Endodermal cell (in vitro differentiated cells): ENCODE measurements at regions not wholly inside any gene's neighbourhood (a gene's known extent, or its start where the extent isn't known, plus 50 kb on each side); places are given as distances from the start of the nearest gene placed in this dataset.

Experiments used
- DNase-seq: peaks from one replicate; pipeline ENCODE4 v3.0.0-alpha.2; 2017
- H3K27ac ChIP-seq: 2 replicates; pipeline ENCODE4 v1.5.1; 2013; ENCODE audit warnings: mild to moderate bottlenecking, low read depth, low read length, moderate library complexity
- H3K27me3 ChIP-seq: 2 replicates; pipeline ENCODE4 v1.6.1; 2013; ENCODE audit warnings: mild to moderate bottlenecking, low read length, moderate library complexity; ENCODE audit not compliant: insufficient read depth, control insufficient read depth, poor library complexity, severe bottlenecking
- H3K36me3 ChIP-seq: 2 replicates; pipeline ENCODE4 v1.7.0; 2013; ENCODE audit warnings: mild to moderate bottlenecking, low read length, moderate library complexity; ENCODE audit not compliant: control insufficient read depth, insufficient read depth
- H3K4me1 ChIP-seq: one replicate; pipeline ENCODE4 v1.7.0; 2013; ENCODE audit warnings: low read length; ENCODE audit not compliant: control insufficient read depth, insufficient read depth
- H3K4me3 ChIP-seq: 2 replicates; pipeline ENCODE4 v1.5.1; 2013; ENCODE audit warnings: mild to moderate bottlenecking, low read length, moderate library complexity
- H3K9ac ChIP-seq: 2 replicates; pipeline ENCODE4 v1.6.1; 2013; ENCODE audit warnings: mild to moderate bottlenecking, low read length, moderate library complexity; ENCODE audit not compliant: poor library complexity, severe bottlenecking; ENCODE audit errors: extremely low read depth
- H3K9me3 ChIP-seq: 2 replicates; pipeline ENCODE4 v1.6.1; 2013; ENCODE audit warnings: mild to moderate bottlenecking, low read length, moderate library complexity; ENCODE audit not compliant: control insufficient read depth
- H3K27ac Mint-ChIP-seq: 2 replicates; pipeline ENCODE4 v1.8.0; 2020; ENCODE audit warnings: mixed read lengths
- H3K27me3 Mint-ChIP-seq: 2 replicates; pipeline ENCODE4 v1.8.0; 2021; ENCODE audit warnings: mild to moderate bottlenecking, mixed read lengths; ENCODE audit not compliant: insufficient read depth
- H3K36me3 Mint-ChIP-seq: 2 replicates; pipeline ENCODE4 v1.8.0; 2020; ENCODE audit warnings: low read depth, mixed read lengths
- H3K4me1 Mint-ChIP-seq: 2 replicates; pipeline ENCODE4 v1.8.0; 2020; ENCODE audit warnings: mixed read lengths
- H3K4me3 Mint-ChIP-seq: 2 replicates; pipeline ENCODE4 v1.8.0; 2020; ENCODE audit warnings: mild to moderate bottlenecking, moderate library complexity, mixed read lengths
- H3K9me3 Mint-ChIP-seq: 2 replicates; pipeline ENCODE4 v1.8.0; 2020; ENCODE audit warnings: mild to moderate bottlenecking, mixed read lengths
- WGBS, 2 experiments: methylation state at CpG; one replicate each; pipeline versions ENCODE4 v1.1.5 to v1.1.7; 2013; ENCODE audit warnings: missing lambda C conversion rate in 2 of 2, mixed read lengths in 1 of 2; ENCODE audit not compliant: insufficient coverage in 1 of 2, insufficient read length in 1 of 2; 5-methylcytosine and 5-hydroxymethylcytosine counted together
- TF ChIP-seq, protein P1 (sequence below): fragments of 200-600 bp; sonication (generic); conservative IDR thresholded peaks from 2 replicates; pipeline ENCODE4 v1.5.0; 2021; ENCODE audit warnings: antibody characterized with exemption, mild to moderate bottlenecking

DNA sequence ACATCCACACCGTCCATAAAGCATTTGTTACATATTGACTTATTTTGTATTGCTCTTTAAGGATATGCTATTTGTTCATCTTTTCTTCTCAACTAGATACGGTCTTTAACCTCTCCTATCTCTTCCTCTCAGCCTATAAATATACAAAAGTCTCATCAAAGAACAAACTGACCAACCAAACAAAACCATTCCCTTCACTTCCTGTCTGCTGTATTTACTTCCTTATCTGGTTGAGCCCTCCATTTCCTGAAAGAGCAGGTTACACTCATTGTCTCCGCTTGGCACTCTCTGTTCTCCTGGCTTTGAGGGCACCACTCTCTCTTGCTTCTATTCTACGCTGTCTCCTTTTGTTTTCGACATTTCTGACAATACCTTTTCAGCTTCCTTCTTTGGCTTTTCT is 431.9 kb upstream of the TCF4 start:
- TF ChIP-seq, protein P1, sequence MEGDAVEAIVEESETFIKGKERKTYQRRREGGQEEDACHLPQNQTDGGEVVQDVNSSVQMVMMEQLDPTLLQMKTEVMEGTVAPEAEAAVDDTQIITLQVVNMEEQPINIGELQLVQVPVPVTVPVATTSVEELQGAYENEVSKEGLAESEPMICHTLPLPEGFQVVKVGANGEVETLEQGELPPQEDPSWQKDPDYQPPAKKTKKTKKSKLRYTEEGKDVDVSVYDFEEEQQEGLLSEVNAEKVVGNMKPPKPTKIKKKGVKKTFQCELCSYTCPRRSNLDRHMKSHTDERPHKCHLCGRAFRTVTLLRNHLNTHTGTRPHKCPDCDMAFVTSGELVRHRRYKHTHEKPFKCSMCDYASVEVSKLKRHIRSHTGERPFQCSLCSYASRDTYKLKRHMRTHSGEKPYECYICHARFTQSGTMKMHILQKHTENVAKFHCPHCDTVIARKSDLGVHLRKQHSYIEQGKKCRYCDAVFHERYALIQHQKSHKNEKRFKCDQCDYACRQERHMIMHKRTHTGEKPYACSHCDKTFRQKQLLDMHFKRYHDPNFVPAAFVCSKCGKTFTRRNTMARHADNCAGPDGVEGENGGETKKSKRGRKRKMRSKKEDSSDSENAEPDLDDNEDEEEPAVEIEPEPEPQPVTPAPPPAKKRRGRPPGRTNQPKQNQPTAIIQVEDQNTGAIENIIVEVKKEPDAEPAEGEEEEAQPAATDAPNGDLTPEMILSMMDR = no peak
- Mint-ChIP-seq H3K9me3 (no peaks in the 10 kb centered on the region), H3K4me3 (no peak overlapping the region), H3K4me1 (no peaks in the 10 kb centered on the region), H3K27ac (no peak overlapping the region), H3K36me3 (no peaks in the 10 kb centered on the region), H3K27me3 (no peaks in the 10 kb centered on the region)
- no peaks in the 10 kb centered on the region for H3K9me3 ChIP-seq
- no peak overlapping the region for H3K4me3 ChIP-seq
- WGBS, 2 experiments = 91% methylated on average over 4 to 5 of the region's 5 CpGs
- H3K27ac ChIP-seq = no peak overlapping the region
- H3K27me3 ChIP-seq = no peaks in the 10 kb centered on the region
- H3K9ac ChIP-seq = no peak overlapping the region
- no peaks in the 10 kb centered on the region for H3K4me1 ChIP-seq
- DNase-seq = no peak
- H3K36me3 ChIP-seq = no peaks in the 10 kb centered on the region

DNA sequence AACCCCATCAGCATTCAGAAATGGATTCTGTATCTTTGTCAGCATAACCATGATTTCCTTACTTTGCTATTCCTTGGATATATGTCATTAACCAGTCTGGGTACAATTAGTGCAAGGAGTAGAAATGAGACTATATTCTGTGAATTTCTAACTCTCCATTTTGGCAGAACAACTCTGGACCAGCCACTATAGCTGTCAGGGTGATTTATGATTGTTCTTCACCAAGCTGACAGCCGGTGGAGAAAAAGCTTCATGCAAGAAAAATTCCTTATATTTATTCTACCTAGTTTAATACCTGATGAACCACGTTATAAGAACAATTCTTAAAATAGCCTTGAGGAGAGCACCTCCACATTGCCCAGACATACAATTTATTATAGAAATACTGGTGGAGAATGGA is 431.2 kb upstream of the TCF4 start:
- H3K9me3 Mint-ChIP-seq = no peaks in the 10 kb centered on the region
- no peaks in the 10 kb centered on the region for H3K36me3 Mint-ChIP-seq
- Histone ChIP-seq H3K4me3 (no peak overlapping the region), H3K4me1 (no peaks in the 10 kb centered on the region), H3K27me3 (no peaks in the 10 kb centered on the region), H3K9me3 (no peaks in the 10 kb centered on the region), H3K9ac (no peak overlapping the region), H3K36me3 (no peaks in the 10 kb centered on the region), H3K27ac (no peak overlapping the region)
- TF ChIP-seq, protein P1 = no peak
- no peak overlapping the region for H3K4me3 Mint-ChIP-seq
- DNase-seq = no peak
- 77% methylated on average over 2 of the region's 2 CpGs; no CpG with 5 or more reads in 1 of the 2 experiments for WGBS, 2 experiments
- no peaks in the 10 kb centered on the region for H3K27me3 Mint-ChIP-seq
- no peak overlapping the region for H3K27ac Mint-ChIP-seq
- H3K4me1 Mint-ChIP-seq = no peaks in the 10 kb centered on the region

DNA sequence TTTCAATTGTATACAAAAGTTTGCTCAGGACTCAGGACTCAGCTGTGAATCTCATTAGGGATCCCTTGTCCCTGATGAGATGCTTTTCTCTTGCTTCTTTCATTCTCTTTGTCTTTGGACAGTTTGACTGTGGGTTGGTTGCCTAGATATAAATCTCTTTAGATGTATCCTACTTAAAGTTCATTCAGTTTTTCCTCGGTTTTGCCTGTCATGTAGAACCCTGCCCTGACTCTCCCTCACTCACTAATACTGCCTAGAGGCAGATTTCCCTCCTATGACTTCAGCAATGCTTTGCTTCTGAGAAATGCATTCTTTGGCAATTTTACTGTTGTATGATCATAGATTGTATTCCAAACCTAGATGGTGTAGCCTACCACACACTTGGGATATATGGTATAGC is 421.4 kb upstream of the TCF4 start:
- Mint-ChIP-seq H3K9me3 (peaks cover 24% of the 10 kb centered on the region), H3K27me3 (no peaks in the 10 kb centered on the region), H3K4me3 (no peak overlapping the region), H3K4me1 (peaks cover 2% of the 10 kb centered on the region), H3K36me3 (peaks cover 10% of the 10 kb centered on the region), H3K27ac (no peak overlapping the region)
- Histone ChIP-seq H3K4me1 (no peaks in the 10 kb centered on the region), H3K36me3 (no peaks in the 10 kb centered on the region), H3K27ac (no peak overlapping the region), H3K9ac (no peak overlapping the region), H3K4me3 (no peak overlapping the region), H3K9me3 (no peaks in the 10 kb centered on the region), H3K27me3 (no peaks in the 10 kb centered on the region)
- no peak for DNase-seq
- TF ChIP-seq, protein P1 = no peak
- 83 to 96% methylated on average over 1 of the region's 1 CpG for WGBS, 2 experiments
